Esophagus muscularis mucosa (tissue), 4 donors: ENCODE measurements at regions not wholly inside any gene's neighbourhood (a gene's known extent, or its start where the extent isn't known, plus 50 kb on each side); places are given as distances from the start of the nearest gene placed in this dataset.

Experiments used
- DNase-seq: peaks from one replicate; pipeline ENCODE4 v3.0.0-alpha.2; 2017; ENCODE audit errors: extremely low spot score
- H3K27ac ChIP-seq, 4 donors: fragments of 200-600 bp; sonication (generic); replicated peaks in 1 of 4; 1 replicate in 3 of 4; 2 replicates in 1 of 4; pipeline ENCODE4 v1.5.1; 2016 to 2019; ENCODE audit warnings: mild to moderate bottlenecking in 1 of 4
- H3K27me3 ChIP-seq, 4 donors: fragments of 200-600 bp; sonication (generic); one replicate each; pipeline versions ENCODE4 v1.5.1 to v1.6.0; 2016 to 2019
- H3K36me3 ChIP-seq, 4 donors: fragments of 200-600 bp; sonication (generic); one replicate each; pipeline ENCODE4 v1.5.1; 2016 to 2019
- H3K4me1 ChIP-seq, 4 donors: fragments of 200-600 bp; sonication (generic); one replicate each; pipeline ENCODE4 v1.5.1; 2016 to 2019
- H3K4me3 ChIP-seq, 4 donors: fragments of 200-600 bp; sonication (generic); 1 replicate in 2 of 4; 2 replicates in 2 of 4; pipeline ENCODE4 v1.5.1; 2016 to 2019; ENCODE audit warnings: mild to moderate bottlenecking in 4 of 4, moderate library complexity in 1 of 4
- H3K9me3 ChIP-seq, 4 donors: fragments of 200-600 bp; sonication (generic); 1 replicate in 3 of 4; 2 replicates in 1 of 4; pipeline ENCODE4 v1.5.1; 2016 to 2019
- EP300 ChIP-seq: sonication (generic); formaldehyde crosslinking; IDR thresholded peaks from one replicate; pipeline ENCODE4 v1.6.1; 2017; ENCODE audit warnings: antibody characterized with exemption
- POLR2A ChIP-seq: fragments of 450-650 bp; IDR thresholded peaks from one replicate; pipeline ENCODE4 v1.6.1; 2017; ENCODE audit warnings: antibody characterized with exemption, moderate library complexity, mild to moderate bottlenecking, low read depth
- POLR2AphosphoS5 ChIP-seq, 2 donors: sonication (generic); formaldehyde crosslinking; IDR thresholded peaks; one replicate each; pipeline ENCODE4 v1.6.1; 2017; ENCODE audit warnings: antibody characterized with exemption in 2 of 2
- WGBS: methylation state at CpG from one replicate; pipeline ENCODE4 v1.1.5; 2018; 5-methylcytosine and 5-hydroxymethylcytosine counted together
- intact Hi-C: fragments of 100-400 bp; cut with DNase I; formaldehyde crosslinking; loops from one replicate; pipeline ENCODE4 v1.15.1; 2023
- TF ChIP-seq, protein P1 (sequence below), 3 experiments: fragments of 200-600 bp in 2 of 3; fragments of 450-650 bp in 1 of 3; sonication (generic) in 2 of 3; IDR thresholded peaks; one replicate each; pipeline ENCODE4 v1.5.1; 2017 to 2019; ENCODE audit warnings: antibody characterized with exemption in 3 of 3, mild to moderate bottlenecking in 2 of 3, moderate library complexity in 1 of 3

DNA sequence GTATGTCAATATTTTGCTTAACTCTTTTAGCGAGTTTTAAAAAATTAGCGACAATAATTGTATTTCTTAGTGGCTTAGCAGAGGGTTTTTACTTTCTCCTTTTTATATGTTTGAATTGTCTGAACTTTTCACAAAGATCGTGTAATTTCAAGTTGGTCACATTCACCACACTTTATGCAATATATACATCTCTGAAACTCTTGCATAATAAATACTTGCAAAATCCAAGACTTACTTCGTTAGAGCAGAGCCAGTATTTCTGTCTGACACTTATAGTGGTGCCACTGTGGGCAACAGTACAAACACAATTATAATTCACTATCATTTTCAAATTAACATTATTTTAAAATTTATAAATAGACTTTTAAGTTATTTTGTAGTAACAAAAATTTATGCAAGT, 62.0 kb downstream of the SUCNR1 start:
- Histone ChIP-seq H3K27me3 (no peaks in the 10 kb centered on the region), H3K9me3 (no peaks in the 10 kb centered on the region), H3K27ac (no peak overlapping the region), H3K4me1 (no peaks in the 10 kb centered on the region), H3K4me3 (no peak overlapping the region), H3K36me3 (no peaks in the 10 kb centered on the region)
- intact Hi-C loops, result no loop called here
- TF ChIP-seq EP300 (no peak), POLR2A (no peak), POLR2AphosphoS5 (IDR thresholded peaks at IDR 0.05) (no peak)
- TF ChIP-seq, protein P1, sequence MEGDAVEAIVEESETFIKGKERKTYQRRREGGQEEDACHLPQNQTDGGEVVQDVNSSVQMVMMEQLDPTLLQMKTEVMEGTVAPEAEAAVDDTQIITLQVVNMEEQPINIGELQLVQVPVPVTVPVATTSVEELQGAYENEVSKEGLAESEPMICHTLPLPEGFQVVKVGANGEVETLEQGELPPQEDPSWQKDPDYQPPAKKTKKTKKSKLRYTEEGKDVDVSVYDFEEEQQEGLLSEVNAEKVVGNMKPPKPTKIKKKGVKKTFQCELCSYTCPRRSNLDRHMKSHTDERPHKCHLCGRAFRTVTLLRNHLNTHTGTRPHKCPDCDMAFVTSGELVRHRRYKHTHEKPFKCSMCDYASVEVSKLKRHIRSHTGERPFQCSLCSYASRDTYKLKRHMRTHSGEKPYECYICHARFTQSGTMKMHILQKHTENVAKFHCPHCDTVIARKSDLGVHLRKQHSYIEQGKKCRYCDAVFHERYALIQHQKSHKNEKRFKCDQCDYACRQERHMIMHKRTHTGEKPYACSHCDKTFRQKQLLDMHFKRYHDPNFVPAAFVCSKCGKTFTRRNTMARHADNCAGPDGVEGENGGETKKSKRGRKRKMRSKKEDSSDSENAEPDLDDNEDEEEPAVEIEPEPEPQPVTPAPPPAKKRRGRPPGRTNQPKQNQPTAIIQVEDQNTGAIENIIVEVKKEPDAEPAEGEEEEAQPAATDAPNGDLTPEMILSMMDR (IDR thresholded peaks at IDR 0.05), result no peak
- DNase-seq, result no peak
- WGBS, result 86% methylated on average over 4 of the region's 4 CpGs

DNA sequence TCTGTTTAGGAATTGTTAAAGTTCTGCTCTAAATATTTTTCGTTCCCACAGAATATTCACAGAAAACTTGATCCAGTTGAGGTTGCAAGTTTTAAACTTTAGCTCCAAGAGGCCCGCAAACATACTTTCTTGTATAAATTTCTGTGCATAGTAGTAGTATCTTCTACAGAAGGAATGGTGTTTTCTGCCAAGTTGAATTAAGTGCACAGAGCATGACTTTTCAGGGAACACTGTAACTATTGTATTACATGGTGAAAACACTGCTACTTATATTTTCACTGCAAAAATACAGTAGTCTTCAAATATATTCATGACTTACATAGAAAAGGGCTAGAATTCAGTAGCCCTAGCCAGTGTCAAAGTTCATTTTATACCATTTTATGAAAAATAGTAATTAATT, 67.0 kb downstream of the SUCNR1 start:
- Histone ChIP-seq H3K4me3 (no peak overlapping the region), H3K27me3 (no peaks in the 10 kb centered on the region), H3K4me1 (no peaks in the 10 kb centered on the region), H3K36me3 (no peaks in the 10 kb centered on the region), H3K27ac (no peak overlapping the region), H3K9me3 (no peaks in the 10 kb centered on the region)
- TF ChIP-seq POLR2A (no peak), EP300 (no peak), POLR2AphosphoS5 (IDR thresholded peaks at IDR 0.05) (no peak)
- TF ChIP-seq, protein P1 (IDR thresholded peaks at IDR 0.05), result no peak
- 92% methylated on average over 2 of the region's 2 CpGs for WGBS
- DNase-seq, result no peak
- intact Hi-C loops, result no loop called here

DNA sequence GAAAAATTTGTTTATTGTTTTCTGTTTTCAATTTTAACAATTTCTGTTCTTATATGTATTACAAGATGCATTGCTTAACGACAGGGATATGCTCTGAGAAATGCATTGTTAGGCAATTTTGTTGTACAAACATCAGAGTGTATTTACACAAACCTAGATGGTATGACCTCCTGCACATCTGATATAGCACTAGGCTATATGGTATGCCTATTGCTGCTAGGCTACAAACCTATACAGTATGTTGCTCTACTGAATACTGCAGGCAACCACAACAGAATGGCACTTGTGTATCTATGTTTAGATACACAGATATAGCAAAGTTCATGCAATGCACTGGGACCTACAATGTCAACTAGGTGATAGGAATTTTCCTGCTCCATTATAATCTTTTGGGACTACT, 70.1 kb downstream of the SUCNR1 start:
- Histone ChIP-seq H3K36me3 (no peaks in the 10 kb centered on the region), H3K27me3 (no peaks in the 10 kb centered on the region), H3K4me3 (no peak overlapping the region), H3K27ac (no peak overlapping the region), H3K9me3 (no peaks in the 10 kb centered on the region), H3K4me1 (no peaks in the 10 kb centered on the region)
- DNase-seq, result no peak
- no peak for TF ChIP-seq EP300
- TF ChIP-seq POLR2A, result no peak
- TF ChIP-seq, protein P1 (IDR thresholded peaks at IDR 0.05), result no peak
- no peak for TF ChIP-seq POLR2AphosphoS5 (IDR thresholded peaks at IDR 0.05)
- 90% methylated on average over 1 of the region's 1 CpG for WGBS
- intact Hi-C loops, result no loop called here

DNA sequence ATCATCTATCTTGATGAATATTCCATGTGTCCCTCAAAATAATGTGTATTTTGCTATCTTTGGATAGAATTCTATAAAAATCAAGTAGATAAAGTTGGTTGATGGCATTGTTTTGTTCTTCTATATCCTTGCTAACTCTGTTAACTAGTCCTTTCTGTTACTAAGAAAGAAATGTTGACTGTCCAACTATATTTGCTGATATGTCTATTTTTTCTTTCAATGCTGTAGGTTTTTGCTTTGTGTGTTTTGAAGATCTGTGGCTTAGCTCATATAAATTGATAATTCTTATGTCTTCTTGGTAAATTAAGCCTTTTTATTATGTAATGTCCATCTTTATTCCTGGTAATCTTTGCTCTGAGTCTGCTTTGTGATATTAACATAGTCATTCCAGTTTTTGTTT, 70.9 kb downstream of the SUCNR1 start:
- no peaks in the 10 kb centered on the region for H3K4me1 ChIP-seq
- no peak overlapping the region for H3K27ac ChIP-seq
- intact Hi-C loops, result no loop called here
- no peak for DNase-seq
- H3K9me3 ChIP-seq, result no peaks in the 10 kb centered on the region
- H3K4me3 ChIP-seq, result no peak overlapping the region
- no peaks in the 10 kb centered on the region for H3K27me3 ChIP-seq
- TF ChIP-seq EP300 (no peak), POLR2AphosphoS5 (IDR thresholded peaks at IDR 0.05) (no peak), POLR2A (no peak)
- TF ChIP-seq, protein P1 (IDR thresholded peaks at IDR 0.05), result no peak
- H3K36me3 ChIP-seq, result no peaks in the 10 kb centered on the region

DNA sequence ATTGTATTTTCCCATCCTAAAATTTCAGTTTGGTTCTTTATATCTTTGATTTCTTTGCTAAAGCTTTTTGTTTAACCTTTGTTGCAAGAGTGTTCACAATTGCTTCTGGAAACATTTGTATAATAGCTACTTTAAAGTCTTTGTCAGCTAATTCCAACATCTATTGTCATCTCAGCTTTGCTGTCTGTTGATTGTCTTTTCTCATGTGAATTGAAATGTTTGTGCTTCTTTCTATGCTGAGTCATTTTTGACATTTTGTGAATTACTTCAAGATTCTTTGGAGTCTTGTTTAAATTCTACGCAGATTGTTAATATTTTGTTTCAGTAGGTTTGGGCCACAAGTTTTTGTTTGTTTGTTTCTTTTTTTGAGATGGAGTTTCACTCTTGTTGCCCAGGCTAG, 73.2 kb downstream of the SUCNR1 start:
- WGBS, result 86% methylated on average over 1 of the region's 1 CpG
- H3K4me1 ChIP-seq, result no peaks in the 10 kb centered on the region
- TF ChIP-seq, protein P1 (IDR thresholded peaks at IDR 0.05), result no peak
- TF ChIP-seq POLR2A (no peak), EP300 (no peak), POLR2AphosphoS5 (IDR thresholded peaks at IDR 0.05) (no peak)
- no peak overlapping the region for H3K27ac ChIP-seq
- no peaks in the 10 kb centered on the region for H3K9me3 ChIP-seq
- no peaks in the 10 kb centered on the region for H3K36me3 ChIP-seq
- DNase-seq, result no peak
- no peak overlapping the region for H3K4me3 ChIP-seq
- intact Hi-C loops, result no loop called here
- no peaks in the 10 kb centered on the region for H3K27me3 ChIP-seq
